ENCODE measurements at regions not wholly inside any gene's neighbourhood (a gene's known extent, or its start where the extent isn't known, plus 50 kb on each side); places are given as distances from the start of the nearest gene placed in this dataset.

GRCh38 chrY:20997355-20997754, 241.4 kb downstream of the RPS4Y2 start:
- TF ChIP-seq CTCF (IDR thresholded peaks at IDR 0.05) = no peak
- no peak for TF ChIP-seq POLR2AphosphoS5 (IDR thresholded peaks at IDR 0.05)
- no peak for TF ChIP-seq POLR2A (IDR thresholded peaks at IDR 0.05)
- no peak for TF ChIP-seq EP300 (IDR thresholded peaks at IDR 0.05; ENCODE audit: low read depth)
